ENCODE measurements at regions not wholly inside any gene's neighbourhood (a gene's known extent, or its start where the extent isn't known, plus 50 kb on each side); places are given as distances from the start of the nearest gene placed in this dataset.

GRCh38 chr21:43355925-43356289 lies 71.0 kb downstream of the SIK1 start:
- TF ChIP-seq SIN3A (IDR thresholded peaks at IDR 0.05; ENCODE audit: low read depth) (no peak), POLR2A (IDR thresholded peaks at IDR 0.05; ENCODE audit: borderline replicate concordance, extremely low read depth, insufficient read depth, insufficient read length) (no peak), REST (IDR thresholded peaks at IDR 0.05; ENCODE audit: low read depth) (no peak), CTCF (IDR thresholded peaks at IDR 0.05 in 2 of 3, conservative IDR thresholded peaks at IDR 0.05 in 1 of 3; ENCODE audit: borderline replicate concordance in 1 of 3, insufficient read depth in 1 of 3, low read depth in 2 of 3, low read length in 2 of 3) (peak; percentile 8 to 43 (median 40); a peak in 4 of 6 replicates), RAD21 (IDR thresholded peaks at IDR 0.05; ENCODE audit: low read depth) (no peak; the same call in 1 of the 2 replicates), POLR2AphosphoS5 (IDR thresholded peaks at IDR 0.05; ENCODE audit: low read depth, low read length) (no peak), CBX3 (IDR thresholded peaks at IDR 0.05; ENCODE audit: low read depth) (no peak), EZH2 (IDR thresholded peaks at IDR 0.05) (no peak), ELF1 (IDR thresholded peaks at IDR 0.05; ENCODE audit: borderline replicate concordance, low read depth) (no peak), ATF3 (IDR thresholded peaks at IDR 0.05) (no peak), SRF (IDR thresholded peaks at IDR 0.05; ENCODE audit: low read depth) (no peak), ZNF274 (IDR thresholded peaks at IDR 0.05; ENCODE audit: low read depth, low read length) (no peak), ZFX (IDR thresholded peaks at IDR 0.05) (no peak)

Measured in HCT116 (cell line).